Glutamatergic neuron (in vitro differentiated cells): ENCODE measurements at regions not wholly inside any gene's neighbourhood (a gene's known extent, or its start where the extent isn't known, plus 50 kb on each side); places are given as distances from the start of the nearest gene placed in this dataset.

ENCODE experiments used
- DNase-seq: peaks from one replicate; pipeline ENCODE4 v3.0.0; 2022
- H3K27ac Mint-ChIP-seq: one replicate; pipeline ENCODE4 v1.8.0; 2020; ENCODE audit warnings: mild to moderate bottlenecking, mixed read lengths, inconsistent platforms; ENCODE audit not compliant: unreplicated experiment
- H3K27me3 Mint-ChIP-seq: one replicate; pipeline ENCODE4 v1.8.0; 2020; ENCODE audit warnings: mild to moderate bottlenecking, moderate library complexity, mixed read lengths, inconsistent platforms; ENCODE audit not compliant: unreplicated experiment
- H3K36me3 Mint-ChIP-seq: one replicate; pipeline ENCODE4 v1.8.0; 2020; ENCODE audit warnings: mild to moderate bottlenecking, mixed read lengths, inconsistent platforms; ENCODE audit not compliant: unreplicated experiment
- H3K4me1 Mint-ChIP-seq: one replicate; pipeline ENCODE4 v1.8.0; 2020; ENCODE audit warnings: mild to moderate bottlenecking, low read depth, mixed read lengths, inconsistent platforms; ENCODE audit not compliant: unreplicated experiment
- H3K4me3 Mint-ChIP-seq: one replicate; pipeline ENCODE4 v1.8.0; 2020; ENCODE audit warnings: mild to moderate bottlenecking, mixed read lengths, inconsistent platforms; ENCODE audit not compliant: unreplicated experiment
- H3K9me3 Mint-ChIP-seq: one replicate; pipeline ENCODE4 v1.8.0; 2020; ENCODE audit warnings: mild to moderate bottlenecking, moderate library complexity, mixed read lengths, inconsistent platforms; ENCODE audit not compliant: unreplicated experiment
- CTCF ChIP-seq: fragments of 200-600 bp; sonication (generic); IDR thresholded peaks from one replicate; pipeline ENCODE4 v1.5.0; 2021; ENCODE audit not compliant: partially characterized antibody, unreplicated experiment

GRCh38 chr4:162938738-162939485 lies 227.8 kb downstream of the NAF1 start:
- no peaks in the 10 kb centered on the region for H3K9me3 Mint-ChIP-seq
- no peaks in the 10 kb centered on the region for H3K4me1 Mint-ChIP-seq
- TF ChIP-seq CTCF = no peak
- no peaks in the 10 kb centered on the region for H3K36me3 Mint-ChIP-seq
- no peak overlapping the region for H3K27ac Mint-ChIP-seq
- H3K27me3 Mint-ChIP-seq = peaks cover 3% of the 10 kb centered on the region
- H3K4me3 Mint-ChIP-seq = no peak overlapping the region
- no peak for DNase-seq

- H3K27me3 Mint-ChIP-seq = peaks cover 3% of the 10 kb centered on the region
- H3K4me3 Mint-ChIP-seq = no peak overlapping the region
- no peak for TF ChIP-seq CTCF
- H3K36me3 Mint-ChIP-seq = no peaks in the 10 kb centered on the region
- DNase-seq = no peak
- H3K4me1 Mint-ChIP-seq = peaks cover 9% of the 10 kb centered on the region
- H3K27ac Mint-ChIP-seq = no peak overlapping the region
- no peaks in the 10 kb centered on the region for H3K9me3 Mint-ChIP-seq
Measured at GRCh38 chr4:162935214-162935613, 231.5 kb downstream of the NAF1 start.

- H3K27ac Mint-ChIP-seq = no peak overlapping the region
- no peak for TF ChIP-seq CTCF
- peaks cover 13% of the 10 kb centered on the region for H3K4me1 Mint-ChIP-seq
- no peaks in the 10 kb centered on the region for H3K36me3 Mint-ChIP-seq
- H3K4me3 Mint-ChIP-seq = no peak overlapping the region
- no peaks in the 10 kb centered on the region for H3K27me3 Mint-ChIP-seq
- no peak for DNase-seq
- no peaks in the 10 kb centered on the region for H3K9me3 Mint-ChIP-seq
Measured at GRCh38 chr4:162931286-162931685, 235.4 kb downstream of the NAF1 start.

GRCh38 chr4:162921178-162921785 lies 245.4 kb downstream of the NAF1 start:
- no peak overlapping the region for H3K27ac Mint-ChIP-seq
- peaks cover under 1% of the 10 kb centered on the region for H3K4me1 Mint-ChIP-seq
- no peak for DNase-seq
- no peak for TF ChIP-seq CTCF
- H3K9me3 Mint-ChIP-seq = no peaks in the 10 kb centered on the region
- peaks cover 3% of the 10 kb centered on the region for H3K27me3 Mint-ChIP-seq
- H3K36me3 Mint-ChIP-seq = peaks cover 5% of the 10 kb centered on the region
- H3K4me3 Mint-ChIP-seq = no peak overlapping the region

- no peak overlapping the region for H3K4me3 Mint-ChIP-seq
- H3K9me3 Mint-ChIP-seq = no peaks in the 10 kb centered on the region
- H3K27me3 Mint-ChIP-seq = peaks cover 3% of the 10 kb centered on the region
- no peak for TF ChIP-seq CTCF
- peaks cover 11% of the 10 kb centered on the region for H3K36me3 Mint-ChIP-seq
- H3K4me1 Mint-ChIP-seq = no peaks in the 10 kb centered on the region
- H3K27ac Mint-ChIP-seq = no peak overlapping the region
- no peak for DNase-seq
Measured at GRCh38 chr4:162920649-162921048, 246.0 kb downstream of the NAF1 start.
